ENCODE measurements at regions not wholly inside any gene's neighbourhood (a gene's known extent, or its start where the extent isn't known, plus 50 kb on each side); places are given as distances from the start of the nearest gene placed in this dataset.

GRCh38 chr6:157760137-157760536 lies 62.9 kb upstream of the SNX9 start:
- Histone ChIP-seq H4K8ac (ENCODE audit: low read depth, low read length) (peak overlapping the region; percentile 62), H3K14ac (ENCODE audit: low read length) (peak overlapping the region; percentile 61), H3K4me1 (ENCODE audit: control insufficient read depth in 1 of 2, insufficient read depth in 2 of 2, low read length in 2 of 2) (peaks cover 18 to 33% of the 10 kb centered on the region in 2 experiments), H3K4me2 (ENCODE audit: low read length) (no peak overlapping the region), H4K91ac (ENCODE audit: low read depth, low read length) (peak overlapping the region; percentile 59), H3K9me3 (ENCODE audit: insufficient read depth, low read depth, low read length) (no peaks in the 10 kb centered on the region), H3K27ac (ENCODE audit: low read depth, low read length) (no peak overlapping the region), H2BK12ac (ENCODE audit: low read length) (peak overlapping the region; percentile 59), H3K18ac (ENCODE audit: low read length) (peak overlapping the region; percentile 37), H3K27me3 (ENCODE audit: insufficient read depth, low read length) (no peaks in the 10 kb centered on the region), H2AFZ (ENCODE audit: insufficient read depth, low read length, poor library complexity) (no peak overlapping the region), H2AK5ac (ENCODE audit: low read length) (peak overlapping the region; percentile 27), H2BK5ac (ENCODE audit: low read depth, low read length, poor library complexity) (no peak overlapping the region), H3K9ac (ENCODE audit: low read length) (no peak overlapping the region), H3K23ac (ENCODE audit: low read length) (no peak overlapping the region), H3K36me3 (ENCODE audit: control insufficient read depth in 1 of 2, insufficient read depth in 2 of 2, low read length in 2 of 2) (no peaks in the 10 kb centered on the region), H3K79me2 (ENCODE audit: control insufficient read depth, insufficient read depth, low read length, poor library complexity) (peaks cover 1% of the 10 kb centered on the region), H3K4ac (ENCODE audit: low read depth, low read length) (peak overlapping the region; percentile 50), H4K12ac (ENCODE audit: low read depth, low read length) (no peak overlapping the region), H3K79me1 (ENCODE audit: low read length) (peaks cover 13% of the 10 kb centered on the region), H3K4me3 (ENCODE audit: low read depth, low read length) (no peak overlapping the region), H2BK120ac (ENCODE audit: insufficient read depth, low read length, poor library complexity) (peak overlapping the region; percentile 10)
- no CpG with 5 or more reads among the region's 6 CpGs for WGBS (ENCODE audit: extremely low coverage, insufficient coverage, insufficient read length)
- DNase-seq = no peak

GRCh38 chr6:157760589-157761330 lies 62.3 kb upstream of the SNX9 start:
- Histone ChIP-seq H3K79me2 (ENCODE audit: control insufficient read depth, insufficient read depth, low read length, poor library complexity) (peaks cover 1% of the 10 kb centered on the region), H3K9me3 (ENCODE audit: insufficient read depth, low read depth, low read length) (no peaks in the 10 kb centered on the region), H3K4me1 (ENCODE audit: control insufficient read depth in 1 of 2, insufficient read depth in 2 of 2, low read length in 2 of 2) (peaks cover 18 to 32% of the 10 kb centered on the region in 2 experiments), H3K4me2 (ENCODE audit: low read length) (no peak overlapping the region), H3K18ac (ENCODE audit: low read length) (peak overlapping the region; percentile 37), H2AFZ (ENCODE audit: insufficient read depth, low read length, poor library complexity) (peak overlapping the region; percentile 30), H3K4ac (ENCODE audit: low read depth, low read length) (peak overlapping the region; percentile 50), H2BK5ac (ENCODE audit: low read depth, low read length, poor library complexity) (no peak overlapping the region), H2BK12ac (ENCODE audit: low read length) (peak overlapping the region; percentile 59), H3K14ac (ENCODE audit: low read length) (peak overlapping the region; percentile 61), H2BK120ac (ENCODE audit: insufficient read depth, low read length, poor library complexity) (peak overlapping the region; percentile 10), H3K27ac (ENCODE audit: low read depth, low read length) (no peak overlapping the region), H4K91ac (ENCODE audit: low read depth, low read length) (peak overlapping the region; percentile 59), H3K36me3 (ENCODE audit: control insufficient read depth in 1 of 2, insufficient read depth in 2 of 2, low read length in 2 of 2) (no peaks in the 10 kb centered on the region), H3K9ac (ENCODE audit: low read length) (no peak overlapping the region), H3K27me3 (ENCODE audit: insufficient read depth, low read length) (no peaks in the 10 kb centered on the region), H4K8ac (ENCODE audit: low read depth, low read length) (peak overlapping the region; percentile 62), H3K4me3 (ENCODE audit: low read depth, low read length) (no peak overlapping the region), H3K79me1 (ENCODE audit: low read length) (peaks cover 13% of the 10 kb centered on the region), H3K23ac (ENCODE audit: low read length) (no peak overlapping the region), H2AK5ac (ENCODE audit: low read length) (peak overlapping the region; percentile 27), H4K12ac (ENCODE audit: low read depth, low read length) (peak overlapping the region; percentile 5)
- no CpG with 5 or more reads among the region's 7 CpGs for WGBS (ENCODE audit: extremely low coverage, insufficient coverage, insufficient read length)
- no peak for DNase-seq

DNA sequence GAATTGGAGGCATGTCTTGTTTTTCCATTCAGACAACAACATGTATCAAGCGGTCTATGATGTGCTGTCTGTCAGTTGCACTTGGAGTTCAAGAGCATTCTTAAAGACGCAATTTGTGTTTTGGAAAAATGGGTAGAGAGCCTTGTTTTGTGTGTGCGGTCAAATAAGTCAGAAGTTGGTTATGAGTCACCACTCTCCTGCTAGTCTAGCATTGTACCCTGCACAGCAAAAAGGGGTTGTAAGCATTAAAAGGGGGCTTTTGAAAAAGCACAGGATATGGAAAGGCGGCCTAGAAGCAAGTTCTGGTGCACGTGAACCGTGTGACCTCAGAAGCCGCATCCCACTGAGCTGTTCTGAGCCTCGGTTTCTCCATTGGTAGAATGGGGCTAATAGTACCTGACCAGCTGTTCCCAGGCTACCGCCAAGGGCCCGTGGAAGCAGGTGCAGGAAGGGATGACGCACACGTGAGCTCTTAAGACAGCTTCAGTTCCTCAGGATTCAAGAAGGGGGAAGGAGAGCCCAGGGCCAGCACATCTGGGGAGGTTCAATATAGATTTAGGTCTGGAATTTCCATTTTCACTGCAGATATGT lies 61.6 kb upstream of the SNX9 start:
- H2BK120ac ChIP-seq (ENCODE audit: insufficient read depth, low read length, poor library complexity) = no peak overlapping the region
- peak overlapping the region; percentile 3 for H2BK12ac ChIP-seq (ENCODE audit: low read length)
- H3K36me3 ChIP-seq (ENCODE audit: control insufficient read depth in 1 of 2, insufficient read depth in 2 of 2, low read length in 2 of 2) = no peaks in the 10 kb centered on the region
- no peak overlapping the region for H4K8ac ChIP-seq (ENCODE audit: low read depth, low read length)
- H4K12ac ChIP-seq (ENCODE audit: low read depth, low read length) = no peak overlapping the region
- no peak overlapping the region for H3K4ac ChIP-seq (ENCODE audit: low read depth, low read length)
- WGBS (ENCODE audit: extremely low coverage, insufficient coverage, insufficient read length) = no CpG with 5 or more reads among the region's 12 CpGs
- no peaks in the 10 kb centered on the region for H3K27me3 ChIP-seq (ENCODE audit: insufficient read depth, low read length)
- H3K79me1 ChIP-seq (ENCODE audit: low read length) = peaks cover 13% of the 10 kb centered on the region
- peaks cover 1% of the 10 kb centered on the region for H3K79me2 ChIP-seq (ENCODE audit: control insufficient read depth, insufficient read depth, low read length, poor library complexity)
- no peak overlapping the region for H3K9ac ChIP-seq (ENCODE audit: low read length)
- no peak overlapping the region for H2AFZ ChIP-seq (ENCODE audit: insufficient read depth, low read length, poor library complexity)
- peak overlapping the region; percentile 34 for H3K18ac ChIP-seq (ENCODE audit: low read length)
- peaks cover 18 to 30% of the 10 kb centered on the region in 2 experiments for H3K4me1 ChIP-seq (ENCODE audit: control insufficient read depth in 1 of 2, insufficient read depth in 2 of 2, low read length in 2 of 2)
- peak overlapping the region; percentile 3 for H4K91ac ChIP-seq (ENCODE audit: low read depth, low read length)
- no peaks in the 10 kb centered on the region for H3K9me3 ChIP-seq (ENCODE audit: insufficient read depth, low read depth, low read length)
- no peak overlapping the region for H3K27ac ChIP-seq (ENCODE audit: low read depth, low read length)
- H2AK5ac ChIP-seq (ENCODE audit: low read length) = no peak overlapping the region
- no peak overlapping the region for H2BK5ac ChIP-seq (ENCODE audit: low read depth, low read length, poor library complexity)
- no peak overlapping the region for H3K23ac ChIP-seq (ENCODE audit: low read length)
- H3K4me3 ChIP-seq (ENCODE audit: low read depth, low read length) = no peak overlapping the region
- H3K4me2 ChIP-seq (ENCODE audit: low read length) = no peak overlapping the region
- peak in 1 of 2 donors; percentile 44 for DNase-seq
- no peak overlapping the region for H3K14ac ChIP-seq (ENCODE audit: low read length)

DNA sequence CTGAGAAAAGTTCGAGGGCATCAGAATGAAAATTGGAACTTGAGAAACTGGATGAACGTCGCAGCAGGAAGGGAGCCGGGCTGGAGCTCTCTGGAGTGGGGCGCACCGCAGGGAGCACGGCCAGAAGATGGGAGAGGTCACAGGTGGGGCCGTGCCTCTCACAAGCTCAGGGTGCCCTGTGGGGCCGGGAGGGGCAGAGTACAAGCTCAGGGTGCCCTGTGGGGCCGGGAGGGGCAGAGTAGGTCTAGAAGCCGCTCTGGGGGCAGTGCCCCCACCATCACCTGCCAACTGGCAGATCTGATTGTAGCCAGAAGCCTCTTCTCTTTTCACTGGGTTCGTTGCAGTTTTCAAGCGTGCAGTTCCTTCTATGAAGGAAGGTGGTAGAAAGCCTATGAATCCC lies 61.1 kb upstream of the SNX9 start:
- Histone ChIP-seq H3K23ac (ENCODE audit: low read length) (no peak overlapping the region), H4K8ac (ENCODE audit: low read depth, low read length) (no peak overlapping the region), H2AK5ac (ENCODE audit: low read length) (no peak overlapping the region), H3K14ac (ENCODE audit: low read length) (no peak overlapping the region), H3K27ac (ENCODE audit: low read depth, low read length) (no peak overlapping the region), H3K4me2 (ENCODE audit: low read length) (no peak overlapping the region), H3K27me3 (ENCODE audit: insufficient read depth, low read length) (no peaks in the 10 kb centered on the region), H3K4me3 (ENCODE audit: low read depth, low read length) (no peak overlapping the region), H3K4ac (ENCODE audit: low read depth, low read length) (no peak overlapping the region), H2BK5ac (ENCODE audit: low read depth, low read length, poor library complexity) (no peak overlapping the region), H3K79me1 (ENCODE audit: low read length) (peaks cover 13% of the 10 kb centered on the region), H3K18ac (ENCODE audit: low read length) (no peak overlapping the region), H3K9ac (ENCODE audit: low read length) (no peak overlapping the region), H3K79me2 (ENCODE audit: control insufficient read depth, insufficient read depth, low read length, poor library complexity) (peaks cover 1% of the 10 kb centered on the region), H4K12ac (ENCODE audit: low read depth, low read length) (no peak overlapping the region), H2AFZ (ENCODE audit: insufficient read depth, low read length, poor library complexity) (no peak overlapping the region), H2BK120ac (ENCODE audit: insufficient read depth, low read length, poor library complexity) (no peak overlapping the region), H3K36me3 (ENCODE audit: control insufficient read depth in 1 of 2, insufficient read depth in 2 of 2, low read length in 2 of 2) (no peaks in the 10 kb centered on the region), H2BK12ac (ENCODE audit: low read length) (no peak overlapping the region), H3K9me3 (ENCODE audit: insufficient read depth, low read depth, low read length) (no peaks in the 10 kb centered on the region), H4K91ac (ENCODE audit: low read depth, low read length) (peak overlapping the region; percentile 3), H3K4me1 (ENCODE audit: control insufficient read depth in 1 of 2, insufficient read depth in 2 of 2, low read length in 2 of 2) (peaks cover 18 to 25% of the 10 kb centered on the region in 2 experiments)
- no peak for DNase-seq
- no CpG with 5 or more reads among the region's 13 CpGs for WGBS (ENCODE audit: extremely low coverage, insufficient coverage, insufficient read length)

All from trophoblast cell (in vitro differentiated cells and primary cell).